Hepatocyte (in vitro differentiated cells): ENCODE measurements at regions not wholly inside any gene's neighbourhood (a gene's known extent, or its start where the extent isn't known, plus 50 kb on each side); places are given as distances from the start of the nearest gene placed in this dataset.

Experiments
- DNase-seq: peaks from one replicate; pipeline ENCODE4 v3.0.0-alpha.2; 2016; ENCODE audit warnings: low spot score
- H2AFZ ChIP-seq: fragments of 200-600 bp; sonication (generic); 2 replicates; pipeline ENCODE4 v1.6.0; 2016; ENCODE audit warnings: antibody characterized with exemption, mild to moderate bottlenecking
- H3K27ac ChIP-seq: fragments of 200-600 bp; sonication (generic); 2 replicates; pipeline ENCODE4 v1.5.1; 2016; ENCODE audit warnings: mild to moderate bottlenecking
- H3K27me3 ChIP-seq: fragments of 200-600 bp; sonication (generic); 2 replicates; pipeline ENCODE4 v1.6.1; 2016
- H3K36me3 ChIP-seq: fragments of 200-600 bp; sonication (generic); replicated peaks from 2 replicates; pipeline ENCODE4 v1.5.1; 2016; ENCODE audit warnings: low read depth; ENCODE audit not compliant: insufficient read depth
- H3K4me1 ChIP-seq: fragments of 200-600 bp; sonication (generic); 2 replicates; pipeline ENCODE4 v1.5.1; 2016; ENCODE audit warnings: mild to moderate bottlenecking, moderate library complexity; ENCODE audit not compliant: insufficient read depth
- H3K4me2 ChIP-seq: fragments of 200-600 bp; sonication (generic); 2 replicates; pipeline ENCODE4 v1.6.0; 2016
- H3K4me3 ChIP-seq: fragments of 200-600 bp; sonication (generic); 2 replicates; pipeline ENCODE4 v1.5.1; 2016; ENCODE audit warnings: mild to moderate bottlenecking
- H3K79me2 ChIP-seq: fragments of 200-600 bp; sonication (generic); 2 replicates; pipeline ENCODE4 v1.6.0; 2017; ENCODE audit warnings: mild to moderate bottlenecking
- H3K9me2 ChIP-seq: fragments of 200-600 bp; sonication (generic); replicated peaks from 2 replicates; pipeline ENCODE4 v1.6.0; 2017; ENCODE audit warnings: mild to moderate bottlenecking; ENCODE audit not compliant: insufficient read depth
- H3K9me3 ChIP-seq: fragments of 200-600 bp; sonication (generic); 2 replicates; pipeline ENCODE4 v1.5.1; 2016; ENCODE audit warnings: low read depth, mild to moderate bottlenecking
- H4K20me1 ChIP-seq: fragments of 200-600 bp; sonication (generic); 2 replicates; pipeline ENCODE4 v1.6.0; 2016; ENCODE audit warnings: mild to moderate bottlenecking; ENCODE audit not compliant: insufficient read depth, poor library complexity, severe bottlenecking
- CTCF ChIP-seq: fragments of 200-600 bp; sonication (generic); IDR thresholded peaks from 2 replicates; pipeline ENCODE4 v1.5.1; 2016; ENCODE audit warnings: antibody characterized with exemption, mild to moderate bottlenecking; ENCODE audit not compliant: poor library complexity
- EZH2 ChIP-seq: fragments of 200-600 bp; sonication (generic); IDR thresholded peaks from 2 replicates; pipeline ENCODE4 v1.6.1; 2016; ENCODE audit warnings: antibody characterized with exemption, mild to moderate bottlenecking, borderline replicate concordance
- EZH2phosphoT487 ChIP-seq: fragments of 200-600 bp; sonication (generic); IDR thresholded peaks from one replicate; pipeline ENCODE4 v1.6.1; 2018; ENCODE audit warnings: antibody characterized with exemption, mild to moderate bottlenecking, low read depth, moderate library complexity; ENCODE audit not compliant: unreplicated experiment, severe bottlenecking
- WGBS: methylation state at CpG from one replicate; pipeline ENCODE4 v1.1.6; 2016; ENCODE audit warnings: low lambda C conversion rate; ENCODE audit errors: missing lambda C conversion rate; 5-methylcytosine and 5-hydroxymethylcytosine counted together

DNA sequence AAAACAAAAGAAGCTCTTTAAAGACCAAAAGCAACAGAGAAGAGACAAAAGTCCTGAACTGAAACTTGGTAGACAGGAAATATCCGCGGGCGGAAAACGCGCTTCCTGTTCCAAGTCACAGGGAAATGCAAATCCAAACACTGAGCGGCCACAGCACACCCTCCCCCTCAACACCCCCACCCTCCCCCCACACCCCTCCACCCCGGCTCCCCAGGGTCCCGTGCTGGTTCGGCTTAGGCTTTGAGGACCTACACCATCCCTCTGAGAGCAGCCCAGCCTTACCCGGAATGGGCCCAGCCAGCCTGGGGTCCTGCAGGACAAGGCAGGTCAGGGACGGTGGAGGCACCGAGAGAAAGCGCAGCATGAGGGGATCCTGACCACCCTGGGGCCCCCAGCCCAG lies 160.4 kb downstream of the BRD1 start:
- Histone ChIP-seq H3K9me3 (no peaks in the 10 kb centered on the region), H3K9me2 (no peaks in the 10 kb centered on the region), H3K4me1 (peaks cover 4% of the 10 kb centered on the region), H2AFZ (no peak overlapping the region), H3K36me3 (no peaks in the 10 kb centered on the region), H4K20me1 (no peaks in the 10 kb centered on the region), H3K4me3 (no peak overlapping the region), H3K27ac (no peak overlapping the region), H3K79me2 (no peaks in the 10 kb centered on the region), H3K27me3 (peaks cover 41% of the 10 kb centered on the region), H3K4me2 (no peak overlapping the region)
- TF ChIP-seq CTCF (no peak), EZH2 (no peak), EZH2phosphoT487 (no peak)
- WGBS, result 72% methylated on average over 12 of the region's 13 CpGs
- no peak for DNase-seq

GRCh38 chr22:49666146-49666809 lies 161.4 kb downstream of the BRD1 start:
- WGBS, result 87% methylated on average over 11 of the region's 11 CpGs
- no peaks in the 10 kb centered on the region for H3K9me2 ChIP-seq
- DNase-seq, result no peak
- TF ChIP-seq EZH2phosphoT487 (no peak), CTCF (no peak), EZH2 (no peak)
- H3K4me1 ChIP-seq, result peaks cover 4% of the 10 kb centered on the region
- no peaks in the 10 kb centered on the region for H3K9me3 ChIP-seq
- no peak overlapping the region for H3K4me3 ChIP-seq
- no peaks in the 10 kb centered on the region for H3K36me3 ChIP-seq
- no peak overlapping the region for H3K27ac ChIP-seq
- H3K27me3 ChIP-seq, result peaks cover 31% of the 10 kb centered on the region
- no peak overlapping the region for H2AFZ ChIP-seq
- H3K79me2 ChIP-seq, result no peaks in the 10 kb centered on the region
- H4K20me1 ChIP-seq, result no peaks in the 10 kb centered on the region
- no peak overlapping the region for H3K4me2 ChIP-seq

DNA sequence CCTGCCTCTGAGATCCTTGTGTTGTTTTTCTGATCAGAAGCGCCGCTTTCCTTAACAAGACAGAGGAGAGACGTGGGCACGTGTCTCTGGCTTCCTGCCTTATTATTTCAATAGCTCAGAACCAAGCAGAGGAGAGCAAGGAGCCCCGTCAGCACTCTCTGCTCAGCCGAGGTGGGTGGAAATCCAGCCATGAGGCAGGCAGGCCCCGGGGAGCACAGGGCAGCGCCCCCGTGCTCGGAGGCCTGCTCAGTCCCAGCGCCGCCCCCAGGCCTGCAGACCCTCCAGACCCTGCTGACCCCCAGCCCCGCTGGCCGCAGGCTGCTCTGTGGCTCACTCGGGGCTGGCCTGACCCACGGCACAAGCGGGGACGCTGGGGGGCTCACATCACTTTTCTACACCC lies 162.8 kb downstream of the BRD1 start:
- peaks cover 20% of the 10 kb centered on the region for H3K27me3 ChIP-seq
- H3K9me3 ChIP-seq, result no peaks in the 10 kb centered on the region
- no peak for DNase-seq
- no peak overlapping the region for H2AFZ ChIP-seq
- H3K9me2 ChIP-seq, result no peaks in the 10 kb centered on the region
- H3K79me2 ChIP-seq, result no peaks in the 10 kb centered on the region
- no peak overlapping the region for H3K4me3 ChIP-seq
- H3K4me2 ChIP-seq, result no peak overlapping the region
- H3K36me3 ChIP-seq, result no peaks in the 10 kb centered on the region
- no peaks in the 10 kb centered on the region for H3K4me1 ChIP-seq
- 84% methylated on average over 18 of the region's 18 CpGs for WGBS
- no peaks in the 10 kb centered on the region for H4K20me1 ChIP-seq
- no peak overlapping the region for H3K27ac ChIP-seq
- no peak for TF ChIP-seq EZH2
- no peak for TF ChIP-seq CTCF
- TF ChIP-seq EZH2phosphoT487, result no peak

DNA sequence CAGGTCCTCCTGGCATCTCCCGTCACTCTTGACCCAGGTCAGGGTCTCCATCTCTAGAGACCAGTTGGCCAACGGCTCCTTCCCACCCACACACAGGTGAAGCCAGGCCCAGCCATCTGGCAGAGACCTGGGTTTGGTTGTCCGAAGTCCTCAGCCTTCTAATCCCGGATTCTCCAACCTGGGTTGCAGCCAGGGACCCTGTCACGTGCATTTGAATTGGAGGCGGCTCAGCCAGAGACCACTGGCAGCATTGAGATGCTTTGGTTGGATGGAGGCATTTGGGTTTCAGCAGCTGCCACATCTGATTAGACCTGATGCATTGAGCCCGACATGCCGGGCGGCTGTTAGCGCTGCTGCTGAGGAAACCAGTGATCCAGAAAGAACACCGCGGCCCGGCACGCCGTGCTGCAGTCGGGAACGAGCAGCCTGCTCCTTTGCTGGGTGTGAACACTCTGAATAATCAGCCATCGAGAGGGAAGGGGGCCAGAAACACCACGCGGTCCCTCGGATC lies 163.2 kb downstream of the BRD1 start:
- no peak overlapping the region for H3K27ac ChIP-seq
- no peak for DNase-seq
- H3K9me3 ChIP-seq, result no peaks in the 10 kb centered on the region
- 84% methylated on average over 21 of the region's 21 CpGs for WGBS
- H3K36me3 ChIP-seq, result no peaks in the 10 kb centered on the region
- H3K4me1 ChIP-seq, result no peaks in the 10 kb centered on the region
- H3K4me2 ChIP-seq, result no peak overlapping the region
- no peaks in the 10 kb centered on the region for H3K9me2 ChIP-seq
- no peaks in the 10 kb centered on the region for H4K20me1 ChIP-seq
- TF ChIP-seq EZH2 (no peak), CTCF (no peak), EZH2phosphoT487 (no peak)
- H2AFZ ChIP-seq, result no peak overlapping the region
- H3K4me3 ChIP-seq, result no peak overlapping the region
- peaks cover 16% of the 10 kb centered on the region for H3K27me3 ChIP-seq
- H3K79me2 ChIP-seq, result no peaks in the 10 kb centered on the region
